ENCODE measurements at regions not wholly inside any gene's neighbourhood (a gene's known extent, or its start where the extent isn't known, plus 50 kb on each side); places are given as distances from the start of the nearest gene placed in this dataset.

DNA sequence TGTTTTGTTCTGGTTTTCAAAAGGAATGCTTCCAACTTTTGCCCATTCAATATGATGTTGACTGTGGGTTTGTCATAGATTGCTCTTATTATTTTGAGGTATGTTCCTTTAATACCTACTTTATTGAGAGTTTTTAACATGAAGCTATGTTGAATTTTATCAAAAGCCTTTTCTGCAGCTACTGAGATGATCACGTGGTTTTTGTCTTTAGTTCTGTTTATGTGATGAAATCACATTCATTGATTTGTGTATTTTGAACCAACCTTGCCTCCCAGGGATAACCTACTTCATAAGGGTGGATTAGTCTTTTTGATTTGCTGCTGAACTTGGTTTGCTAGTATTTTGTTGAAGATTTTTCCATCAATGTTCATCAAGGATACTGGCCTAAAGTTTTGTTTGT is 92.7 kb upstream of the TCF21 start:
- H3K9ac ChIP-seq (ENCODE audit: low read depth, low read length), result no peak overlapping the region
- H3K27ac ChIP-seq (ENCODE audit: insufficient read depth, low read length), result no peak overlapping the region
- no peaks in the 10 kb centered on the region for H4K20me1 ChIP-seq (ENCODE audit: insufficient read depth, low read length)
- no peak overlapping the region for H3K56ac ChIP-seq (ENCODE audit: extremely low read depth, insufficient read depth, low read length)
- H3K79me1 ChIP-seq (ENCODE audit: low read depth in 1 of 2, low read length in 2 of 2), result no peaks in the 10 kb centered on the region
- H4K8ac ChIP-seq (ENCODE audit: low read depth in 2 of 2, low read length in 2 of 2), result no peak overlapping the region
- H2BK20ac ChIP-seq (ENCODE audit: low read depth, low read length), result no peak overlapping the region
- DNase-seq (no peak), ATAC-seq (ENCODE audit: low read depth) (no peak)
- H3K14ac ChIP-seq (replicated peaks; ENCODE audit: low read depth, low read length), result no peak overlapping the region
- no peak overlapping the region for H2BK120ac ChIP-seq (ENCODE audit: low read depth, low read length)
- no peak overlapping the region for H3K4me3 ChIP-seq (ENCODE audit: insufficient read depth, low read depth, low read length)
- ChIA-PET CTCF (no interaction called here), POLR2A (ENCODE audit: unreplicated experiment) (no interaction called here)
- no peak overlapping the region for H3K4me2 ChIP-seq (ENCODE audit: low read depth, low read length)
- no peaks in the 10 kb centered on the region for H3K9me1 ChIP-seq (ENCODE audit: insufficient read depth, low read length)
- BruUV-seq (replicated peaks), result no TSS peak
- no peak overlapping the region for H2BK15ac ChIP-seq (ENCODE audit: low read depth, low read length)
- H3K18ac ChIP-seq (ENCODE audit: low read depth, low read length), result no peak overlapping the region
- WGBS, 2 experiments (ENCODE audit: extremely low coverage in 2 of 2, insufficient read length in 1 of 2), result no CpG with 5 or more reads among the region's 1 CpG
- H2AFZ ChIP-seq (replicated peaks; ENCODE audit: low read length, poor library complexity), result no peak overlapping the region
- TF ChIP-seq RAD21 (IDR thresholded peaks at IDR 0.05; ENCODE audit: low read length) (no peak), RCOR1 (IDR thresholded peaks at IDR 0.05; ENCODE audit: insufficient replicate concordance, low read length) (no peak), CHD1 (IDR thresholded peaks at IDR 0.05; ENCODE audit: low read depth, low read length) (no peak), MXI1 (IDR thresholded peaks at IDR 0.05; ENCODE audit: borderline replicate concordance, low read depth, low read length) (no peak), BHLHE40 (IDR thresholded peaks at IDR 0.05; ENCODE audit: low read depth, low read length) (no peak), MAZ (IDR thresholded peaks at IDR 0.05; ENCODE audit: borderline replicate concordance, low read depth, low read length) (no peak), FOS (IDR thresholded peaks at IDR 0.05; ENCODE audit: low read depth, low read length) (no peak), NFE2L2 (IDR thresholded peaks at IDR 0.05; ENCODE audit: low read depth, low read length) (no peak), MAFK (IDR thresholded peaks at IDR 0.05; ENCODE audit: low read depth, low read length) (no peak), SMC3 (IDR thresholded peaks at IDR 0.05; ENCODE audit: low read depth, low read length) (no peak), POLR2A (IDR thresholded peaks at IDR 0.05; ENCODE audit: low read depth, low read length) (no peak), RFX5 (IDR thresholded peaks at IDR 0.05; ENCODE audit: low read depth, low read length) (no peak), CEBPB (IDR thresholded peaks at IDR 0.05; ENCODE audit: low read depth, low read length) (no peak)
- TF ChIP-seq, protein P1, sequence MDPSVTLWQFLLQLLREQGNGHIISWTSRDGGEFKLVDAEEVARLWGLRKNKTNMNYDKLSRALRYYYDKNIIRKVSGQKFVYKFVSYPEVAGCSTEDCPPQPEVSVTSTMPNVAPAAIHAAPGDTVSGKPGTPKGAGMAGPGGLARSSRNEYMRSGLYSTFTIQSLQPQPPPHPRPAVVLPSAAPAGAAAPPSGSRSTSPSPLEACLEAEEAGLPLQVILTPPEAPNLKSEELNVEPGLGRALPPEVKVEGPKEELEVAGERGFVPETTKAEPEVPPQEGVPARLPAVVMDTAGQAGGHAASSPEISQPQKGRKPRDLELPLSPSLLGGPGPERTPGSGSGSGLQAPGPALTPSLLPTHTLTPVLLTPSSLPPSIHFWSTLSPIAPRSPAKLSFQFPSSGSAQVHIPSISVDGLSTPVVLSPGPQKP (IDR thresholded peaks at IDR 0.05; ENCODE audit: borderline replicate concordance, low read depth, low read length), result no peak
- TF ChIP-seq, protein P2, sequence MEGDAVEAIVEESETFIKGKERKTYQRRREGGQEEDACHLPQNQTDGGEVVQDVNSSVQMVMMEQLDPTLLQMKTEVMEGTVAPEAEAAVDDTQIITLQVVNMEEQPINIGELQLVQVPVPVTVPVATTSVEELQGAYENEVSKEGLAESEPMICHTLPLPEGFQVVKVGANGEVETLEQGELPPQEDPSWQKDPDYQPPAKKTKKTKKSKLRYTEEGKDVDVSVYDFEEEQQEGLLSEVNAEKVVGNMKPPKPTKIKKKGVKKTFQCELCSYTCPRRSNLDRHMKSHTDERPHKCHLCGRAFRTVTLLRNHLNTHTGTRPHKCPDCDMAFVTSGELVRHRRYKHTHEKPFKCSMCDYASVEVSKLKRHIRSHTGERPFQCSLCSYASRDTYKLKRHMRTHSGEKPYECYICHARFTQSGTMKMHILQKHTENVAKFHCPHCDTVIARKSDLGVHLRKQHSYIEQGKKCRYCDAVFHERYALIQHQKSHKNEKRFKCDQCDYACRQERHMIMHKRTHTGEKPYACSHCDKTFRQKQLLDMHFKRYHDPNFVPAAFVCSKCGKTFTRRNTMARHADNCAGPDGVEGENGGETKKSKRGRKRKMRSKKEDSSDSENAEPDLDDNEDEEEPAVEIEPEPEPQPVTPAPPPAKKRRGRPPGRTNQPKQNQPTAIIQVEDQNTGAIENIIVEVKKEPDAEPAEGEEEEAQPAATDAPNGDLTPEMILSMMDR (conservative IDR thresholded peaks at IDR 0.05; ENCODE audit: low read depth, low read length), result no peak
- H3K4me1 ChIP-seq (ENCODE audit: control insufficient read depth, insufficient read depth, low read length), result no peaks in the 10 kb centered on the region
- H3K27me3 ChIP-seq (ENCODE audit: control insufficient read depth, insufficient read depth, low read length), result no peaks in the 10 kb centered on the region
- no peak overlapping the region for H2AK9ac ChIP-seq (replicated peaks; ENCODE audit: low read depth, low read length, poor library complexity)
- no peak overlapping the region for H3K23ac ChIP-seq (ENCODE audit: low read depth, low read length)
- H3K4ac ChIP-seq (ENCODE audit: low read depth, low read length), result no peak overlapping the region
- dilution Hi-C loops (cut with HindIII; ENCODE audit: low sequenced_read_pairs, unreplicated experiment), result no loop called here
- H2AK5ac ChIP-seq (ENCODE audit: low read depth, low read length), result no peak overlapping the region; the same call in 1 of the 2 replicates
- H2BK5ac ChIP-seq (ENCODE audit: low read depth, low read length, poor library complexity, severe bottlenecking), result no peak overlapping the region
- peaks cover 5% of the 10 kb centered on the region for H3K9me3 ChIP-seq (ENCODE audit: control insufficient read depth, insufficient read depth, low read length)
- no peaks in the 10 kb centered on the region for H3K36me3 ChIP-seq (ENCODE audit: control insufficient read depth, insufficient read depth, low read length)
- no peak overlapping the region for H4K91ac ChIP-seq (ENCODE audit: insufficient read depth, low read depth, low read length)
- no peak overlapping the region for H4K5ac ChIP-seq (ENCODE audit: low read depth, low read length)
- intact Hi-C loops (cut with micrococcal nuclease), result no loop called here
- in situ Hi-C loops (cut with MboI; ENCODE audit: low sequenced_read_pairs), result no loop called here

Measured in IMR-90 (cell line).